LNCAP (cell line): ENCODE measurements at regions not wholly inside any gene's neighbourhood (a gene's known extent, or its start where the extent isn't known, plus 50 kb on each side); places are given as distances from the start of the nearest gene placed in this dataset.

ENCODE experiments used
- TF ChIP-seq, protein P1 (sequence below): fragments of 450-650 bp; IDR thresholded peaks from 2 replicates; pipeline ENCODE4 v1.5.1; 2017; ENCODE audit warnings: mild to moderate bottlenecking

- TF ChIP-seq, protein P1, sequence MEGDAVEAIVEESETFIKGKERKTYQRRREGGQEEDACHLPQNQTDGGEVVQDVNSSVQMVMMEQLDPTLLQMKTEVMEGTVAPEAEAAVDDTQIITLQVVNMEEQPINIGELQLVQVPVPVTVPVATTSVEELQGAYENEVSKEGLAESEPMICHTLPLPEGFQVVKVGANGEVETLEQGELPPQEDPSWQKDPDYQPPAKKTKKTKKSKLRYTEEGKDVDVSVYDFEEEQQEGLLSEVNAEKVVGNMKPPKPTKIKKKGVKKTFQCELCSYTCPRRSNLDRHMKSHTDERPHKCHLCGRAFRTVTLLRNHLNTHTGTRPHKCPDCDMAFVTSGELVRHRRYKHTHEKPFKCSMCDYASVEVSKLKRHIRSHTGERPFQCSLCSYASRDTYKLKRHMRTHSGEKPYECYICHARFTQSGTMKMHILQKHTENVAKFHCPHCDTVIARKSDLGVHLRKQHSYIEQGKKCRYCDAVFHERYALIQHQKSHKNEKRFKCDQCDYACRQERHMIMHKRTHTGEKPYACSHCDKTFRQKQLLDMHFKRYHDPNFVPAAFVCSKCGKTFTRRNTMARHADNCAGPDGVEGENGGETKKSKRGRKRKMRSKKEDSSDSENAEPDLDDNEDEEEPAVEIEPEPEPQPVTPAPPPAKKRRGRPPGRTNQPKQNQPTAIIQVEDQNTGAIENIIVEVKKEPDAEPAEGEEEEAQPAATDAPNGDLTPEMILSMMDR: no peak
Measured at GRCh38 chr1:193462629-193463320, 276.4 kb upstream of the B3GALT2 start.

DNA sequence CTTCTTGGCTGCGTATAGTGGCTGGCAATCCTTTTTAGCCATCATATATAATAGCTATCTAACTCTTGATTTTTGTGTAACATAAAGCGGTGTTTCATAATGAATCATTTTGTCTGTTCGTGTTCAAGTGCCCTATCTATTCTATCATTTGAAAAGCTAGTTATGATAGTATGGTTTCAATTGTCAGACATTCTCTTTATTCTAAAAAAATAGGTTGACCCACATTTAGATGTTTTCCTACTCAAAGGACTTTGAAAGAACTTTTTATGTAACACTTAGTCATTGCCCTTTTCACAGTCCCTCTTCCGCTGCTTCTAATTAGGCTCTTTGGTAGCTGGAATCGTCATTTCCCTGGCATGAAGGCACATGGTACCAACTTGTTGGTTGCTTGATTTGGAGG, 272.2 kb upstream of the B3GALT2 start:
- TF ChIP-seq, protein P1: no peak

DNA sequence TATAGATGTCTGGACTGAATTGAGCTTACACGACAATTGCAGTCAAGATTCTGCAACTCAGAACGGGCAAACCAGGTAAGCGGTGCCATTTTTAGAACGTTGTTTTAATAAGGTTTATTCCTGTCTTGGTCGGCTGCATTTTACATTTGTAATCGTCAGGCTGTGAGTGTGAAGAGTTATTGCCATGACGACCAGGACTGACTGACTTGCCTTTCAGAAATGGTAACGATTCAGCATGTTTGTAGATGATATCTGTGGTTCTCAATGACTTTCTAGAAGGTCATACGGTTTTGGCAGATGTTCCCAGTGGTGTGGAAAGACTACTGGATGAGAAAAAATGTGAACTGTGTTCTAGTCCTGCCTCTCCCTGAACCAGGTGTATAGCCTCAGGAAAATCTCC, 271.3 kb upstream of the B3GALT2 start:
- TF ChIP-seq, protein P1: no peak

- TF ChIP-seq, protein P1: no peak
Measured at GRCh38 chr1:193456811-193457280, 270.4 kb upstream of the B3GALT2 start.

- TF ChIP-seq, protein P1: no peak
Measured at GRCh38 chr1:193451606-193452005, 265.2 kb upstream of the B3GALT2 start.

DNA sequence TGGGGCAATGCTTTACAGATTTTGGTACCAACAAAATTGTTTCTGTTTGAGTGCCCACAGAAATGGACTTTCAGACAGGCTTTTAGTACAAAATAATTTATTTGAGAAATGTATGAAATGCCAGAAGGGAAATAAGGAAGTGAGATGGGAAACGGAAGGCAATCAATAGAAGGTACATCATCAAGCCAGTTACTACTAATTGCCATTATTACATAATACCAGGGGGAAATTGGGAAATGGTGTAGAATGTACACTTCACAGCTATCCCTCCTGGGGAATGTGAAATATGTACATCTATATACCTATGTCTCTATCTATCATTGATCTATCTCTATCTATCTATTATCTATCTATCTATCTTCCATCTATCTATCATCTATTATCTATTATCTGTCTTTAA, 264.6 kb upstream of the B3GALT2 start:
- TF ChIP-seq, protein P1: no peak

- TF ChIP-seq, protein P1: no peak
Measured at GRCh38 chr1:193448682-193449461, 262.5 kb upstream of the B3GALT2 start.
